ENCODE measurements at regions not wholly inside any gene's neighbourhood (a gene's known extent, or its start where the extent isn't known, plus 50 kb on each side); places are given as distances from the start of the nearest gene placed in this dataset.
"Not testable (repeated sequence)": the region's sequence is repeated elsewhere in the genome, so short reads cannot be mapped to it uniquely, and the experiment has no call there.

- peaks cover 0 to 17% (median 8%) of the 10 kb centered on the region in 4 donors for H3K9me3 ChIP-seq (ENCODE audit: control insufficient read depth in 4 of 4, insufficient read depth in 3 of 4, low read length in 3 of 4)
- DNase-seq, result no peak
- TF ChIP-seq CTCF (IDR thresholded peaks at IDR 0.05; ENCODE audit: control extremely low read depth, extremely low read depth), result no peak
- no peak overlapping the region for H3K27ac ChIP-seq (ENCODE audit: low read depth in 1 of 2, low read length in 1 of 2)
- H3K4me3 ChIP-seq, result no peak overlapping the region
- 77 to 85% methylated on average over 3 of the region's 3 CpGs for WGBS, 2 donors
- ATAC-seq (ENCODE audit: insufficient read depth, low FRiP score), result no peak
- no peak overlapping the region for H3K9ac ChIP-seq (ENCODE audit: insufficient read depth in 1 of 2, low read length in 2 of 2)
- no peaks in the 10 kb centered on the region for H3K36me3 ChIP-seq (ENCODE audit: control insufficient read depth in 4 of 4, insufficient read depth in 4 of 4, low read length in 4 of 4)
- H3K4me1 ChIP-seq (ENCODE audit: control insufficient read depth in 5 of 5, insufficient read depth in 5 of 5, low read length in 5 of 5), result no peaks in the 10 kb centered on the region
- no peaks in the 10 kb centered on the region for H3K27me3 ChIP-seq (ENCODE audit: control insufficient read depth in 3 of 3, insufficient read depth in 3 of 3, low read length in 2 of 3)
These were observed 86.2 kb downstream of the SLC25A46 start for GRCh38 chr5:110824936-110825441.

GRCh38 chr5:110832683-110833082, 93.9 kb downstream of the SLC25A46 start:
- Histone ChIP-seq H3K27ac (ENCODE audit: low read depth in 1 of 2, low read length in 1 of 2) (no peak overlapping the region), H3K9ac (ENCODE audit: insufficient read depth in 1 of 2, low read length in 2 of 2) (no peak overlapping the region), H3K27me3 (ENCODE audit: control insufficient read depth in 3 of 3, insufficient read depth in 3 of 3, low read length in 2 of 3) (no peaks in the 10 kb centered on the region), H3K9me3 (ENCODE audit: control insufficient read depth in 4 of 4, insufficient read depth in 3 of 4, low read length in 3 of 4) (peaks cover 0 to 4% (median 1%) of the 10 kb centered on the region in 4 donors), H3K4me3 (no peak overlapping the region), H3K4me1 (ENCODE audit: control insufficient read depth in 5 of 5, insufficient read depth in 5 of 5, low read length in 5 of 5) (no peaks in the 10 kb centered on the region), H3K36me3 (ENCODE audit: control insufficient read depth in 4 of 4, insufficient read depth in 4 of 4, low read length in 4 of 4) (no peaks in the 10 kb centered on the region)
- DNase-seq (no peak), ATAC-seq (ENCODE audit: insufficient read depth, low FRiP score) (no peak)
- TF ChIP-seq CTCF (IDR thresholded peaks at IDR 0.05; ENCODE audit: control extremely low read depth, extremely low read depth), result no peak
- WGBS, 2 donors, result 79 to 80% methylated on average over 4 of the region's 4 CpGs

DNA sequence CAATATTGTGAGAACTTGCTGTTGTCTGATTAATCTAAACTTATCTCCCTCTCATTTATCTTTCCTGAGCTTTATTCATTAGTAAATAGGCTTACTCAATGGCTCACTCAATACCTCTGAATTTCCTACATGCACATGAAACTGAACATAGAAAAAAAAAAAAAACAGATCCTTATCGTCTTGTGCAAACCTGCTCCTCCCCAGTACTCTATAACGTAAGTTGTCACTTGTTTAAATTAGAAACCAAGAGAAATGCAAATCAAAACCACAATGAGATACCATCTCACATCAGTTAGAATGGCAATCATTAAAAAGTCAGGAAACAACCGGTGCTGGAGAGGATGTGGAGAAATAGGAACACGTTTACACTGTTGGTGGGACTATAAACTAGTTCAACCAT, 96.1 kb downstream of the SLC25A46 start:
- not testable (repeated sequence) for H3K9ac ChIP-seq (ENCODE audit: insufficient read depth in 1 of 2, low read length in 2 of 2); H3K4me1 ChIP-seq (ENCODE audit: control insufficient read depth in 5 of 5, insufficient read depth in 5 of 5, low read length in 5 of 5); DNase-seq; H3K36me3 ChIP-seq (ENCODE audit: control insufficient read depth in 4 of 4, insufficient read depth in 4 of 4, low read length in 4 of 4); H3K9me3 ChIP-seq (ENCODE audit: control insufficient read depth in 4 of 4, insufficient read depth in 3 of 4, low read length in 3 of 4); H3K4me3 ChIP-seq; H3K27me3 ChIP-seq (ENCODE audit: control insufficient read depth in 3 of 3, insufficient read depth in 3 of 3, low read length in 2 of 3); ATAC-seq (ENCODE audit: insufficient read depth, low FRiP score); H3K27ac ChIP-seq (ENCODE audit: low read depth in 1 of 2, low read length in 1 of 2)
- WGBS, 2 donors, result 30 to 56% methylated on average over 4 of the region's 4 CpGs

GRCh38 chr5:110836851-110837250, 98.0 kb downstream of the SLC25A46 start:
- ATAC-seq (ENCODE audit: insufficient read depth, low FRiP score) (no peak), DNase-seq (peak in 1 of 3 donors; percentile 55)
- no peaks in the 10 kb centered on the region for H3K4me1 ChIP-seq (ENCODE audit: control insufficient read depth in 5 of 5, insufficient read depth in 5 of 5, low read length in 5 of 5)
- H3K27ac ChIP-seq (ENCODE audit: low read depth in 1 of 2, low read length in 1 of 2), result no peak overlapping the region
- no peak overlapping the region for H3K4me3 ChIP-seq
- no peaks in the 10 kb centered on the region for H3K36me3 ChIP-seq (ENCODE audit: control insufficient read depth in 4 of 4, insufficient read depth in 4 of 4, low read length in 4 of 4)
- TF ChIP-seq CTCF (IDR thresholded peaks at IDR 0.05; ENCODE audit: control extremely low read depth, extremely low read depth), result no peak
- no peaks in the 10 kb centered on the region for H3K27me3 ChIP-seq (ENCODE audit: control insufficient read depth in 3 of 3, insufficient read depth in 3 of 3, low read length in 2 of 3)
- H3K9me3 ChIP-seq (ENCODE audit: control insufficient read depth in 4 of 4, insufficient read depth in 3 of 4, low read length in 3 of 4), result peaks cover 0 to 2% (median 0%) of the 10 kb centered on the region in 4 donors
- WGBS, 2 donors, result 50 to 79% methylated on average over 1 of the region's 1 CpG
- no peak overlapping the region for H3K9ac ChIP-seq (ENCODE audit: insufficient read depth in 1 of 2, low read length in 2 of 2)

DNA sequence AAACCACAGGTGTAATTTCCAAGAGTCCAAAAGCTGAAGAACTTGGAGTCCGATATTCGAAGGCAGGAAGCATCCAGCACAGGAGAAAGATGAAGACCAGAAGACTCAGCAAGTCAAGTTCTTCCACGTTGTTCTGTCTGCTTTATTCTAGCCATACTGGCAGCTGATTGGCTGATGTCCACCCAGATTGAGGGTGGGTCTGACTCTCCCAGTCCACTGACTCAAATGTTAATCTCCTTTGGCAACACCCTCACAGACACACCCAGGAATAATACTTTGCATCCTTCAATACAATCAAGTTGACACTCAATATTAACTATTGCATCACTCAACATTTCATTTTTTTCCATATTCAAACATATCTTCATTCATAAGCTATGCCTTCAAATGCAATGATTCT, 99.5 kb downstream of the SLC25A46 start:
- ATAC-seq (ENCODE audit: insufficient read depth, low FRiP score); H3K4me1 ChIP-seq (ENCODE audit: control insufficient read depth in 5 of 5, insufficient read depth in 5 of 5, low read length in 5 of 5); H3K4me3 ChIP-seq; H3K27me3 ChIP-seq (ENCODE audit: control insufficient read depth in 3 of 3, insufficient read depth in 3 of 3, low read length in 2 of 3); H3K36me3 ChIP-seq (ENCODE audit: control insufficient read depth in 4 of 4, insufficient read depth in 4 of 4, low read length in 4 of 4); DNase-seq; H3K27ac ChIP-seq (ENCODE audit: low read depth in 1 of 2, low read length in 1 of 2); H3K9ac ChIP-seq (ENCODE audit: insufficient read depth in 1 of 2, low read length in 2 of 2); H3K9me3 ChIP-seq (ENCODE audit: control insufficient read depth in 4 of 4, insufficient read depth in 3 of 4, low read length in 3 of 4): not testable (repeated sequence)
- WGBS, 2 donors, result 66 to 68% methylated on average over 3 of the region's 3 CpGs
